IMR-90 (cell line): ENCODE measurements at regions not wholly inside any gene's neighbourhood (a gene's known extent, or its start where the extent isn't known, plus 50 kb on each side); places are given as distances from the start of the nearest gene placed in this dataset.

ENCODE experiments used
- ATAC-seq: fragments of 200-7000 bp; cut with Tn5 transposase; 2 replicates; pipeline ENCODE4 v1.9.1; 2020; ENCODE audit warnings: low read depth, mild to moderate bottlenecking, moderate library complexity
- BruUV-seq: library from RNA; stranded (reverse); fragments of 400-500 nt; replicated peaks from 2 replicates; lab custom pipeline; 2021; lab: Mats Ljungman, UMichigan
- CTCF ChIA-PET: fragments of 300-600 bp; formaldehyde crosslinking; extraction: SDS; loops from one replicate; lab custom pipeline; 2021; ENCODE audit warnings: antibody characterized with exemption; lab: Yijun Ruan, JAX
- POLR2A ChIA-PET: fragments of 300-600 bp; sonication (Branson Sonifier 250); formaldehyde crosslinking; loops from one replicate; lab custom pipeline; 2022; ENCODE audit warnings: antibody characterized with exemption; ENCODE audit not compliant: unreplicated experiment; lab: Charles Lee
- DNase-seq: peaks from one replicate; pipeline ENCODE4 v3.0.0; 2013
- H2AFZ ChIP-seq: replicated peaks from 2 replicates; pipeline ENCODE3; 2013; ENCODE audit warnings: low read length, mild to moderate bottlenecking; ENCODE audit not compliant: poor library complexity
- H2AK5ac ChIP-seq: 2 replicates; pipeline ENCODE4 v1.6.1; 2013; ENCODE audit warnings: low read depth, low read length, inconsistent platforms
- H2AK9ac ChIP-seq: replicated peaks from 2 replicates; pipeline ENCODE3; 2013; ENCODE audit warnings: mild to moderate bottlenecking, low read depth, low read length, moderate library complexity; ENCODE audit not compliant: poor library complexity
- H2BK120ac ChIP-seq: 2 replicates; pipeline ENCODE4 v1.6.1; 2013; ENCODE audit warnings: low read depth, low read length, inconsistent platforms
- H2BK15ac ChIP-seq: 3 replicates; pipeline ENCODE4 v1.6.1; 2013; ENCODE audit warnings: low read depth, low read length, inconsistent platforms
- H2BK20ac ChIP-seq: 2 replicates; pipeline ENCODE4 v1.6.1; 2013; ENCODE audit warnings: low read depth, mild to moderate bottlenecking, inconsistent platforms, low read length, moderate library complexity
- H2BK5ac ChIP-seq: 2 replicates; pipeline ENCODE4 v1.6.1; 2013; ENCODE audit warnings: mild to moderate bottlenecking, low read depth, low read length, inconsistent platforms; ENCODE audit not compliant: poor library complexity, severe bottlenecking
- H3K14ac ChIP-seq: replicated peaks from 2 replicates; pipeline ENCODE4 v1.6.1; 2013; ENCODE audit warnings: low read depth, low read length, inconsistent platforms
- H3K18ac ChIP-seq: 2 replicates; pipeline ENCODE4 v1.6.1; 2013; ENCODE audit warnings: low read depth, low read length, control low read depth
- H3K23ac ChIP-seq: 2 replicates; pipeline ENCODE4 v1.6.1; 2013; ENCODE audit warnings: low read depth, low read length, inconsistent platforms
- H3K27ac ChIP-seq: 2 replicates; pipeline ENCODE4 v1.5.1; 2013; ENCODE audit warnings: mild to moderate bottlenecking, control low read depth, low read length; ENCODE audit not compliant: insufficient read depth
- H3K27me3 ChIP-seq: 2 replicates; pipeline ENCODE4 v1.6.1; 2013; ENCODE audit warnings: low read length; ENCODE audit not compliant: control insufficient read depth, insufficient read depth
- H3K36me3 ChIP-seq: 2 replicates; pipeline ENCODE4 v1.6.1; 2013; ENCODE audit warnings: low read length, mixed read lengths; ENCODE audit not compliant: control insufficient read depth, insufficient read depth
- H3K4ac ChIP-seq: 2 replicates; pipeline ENCODE4 v1.6.1; 2013; ENCODE audit warnings: low read depth, low read length, inconsistent platforms
- H3K4me1 ChIP-seq: 2 replicates; pipeline ENCODE4 v1.6.1; 2013; ENCODE audit warnings: low read length, mixed read lengths; ENCODE audit not compliant: control insufficient read depth, insufficient read depth
- H3K4me2 ChIP-seq: 2 replicates; pipeline ENCODE4 v1.6.1; 2013; ENCODE audit warnings: low read depth, mild to moderate bottlenecking, control low read depth, low read length, moderate library complexity
- H3K4me3 ChIP-seq: 2 replicates; pipeline ENCODE4 v1.5.1; 2013; ENCODE audit warnings: low read depth, mild to moderate bottlenecking, control low read depth, low read length, moderate library complexity; ENCODE audit not compliant: insufficient read depth
- H3K56ac ChIP-seq: 2 replicates; pipeline ENCODE4 v1.6.1; 2013; ENCODE audit warnings: low read length, inconsistent platforms; ENCODE audit not compliant: insufficient read depth; ENCODE audit errors: extremely low read depth
- H3K79me1 ChIP-seq, 2 experiments: 2 replicates each; pipeline ENCODE4 v1.6.1; 2013; ENCODE audit warnings: low read length in 2 of 2, inconsistent platforms in 1 of 2, low read depth in 1 of 2
- H3K9ac ChIP-seq: 2 replicates; pipeline ENCODE4 v1.6.1; 2013; ENCODE audit warnings: low read depth, low read length, control low read depth
- H3K9me1 ChIP-seq: 2 replicates; pipeline ENCODE4 v1.6.1; 2013; ENCODE audit warnings: low read length, inconsistent platforms; ENCODE audit not compliant: insufficient read depth
- H3K9me3 ChIP-seq: 2 replicates; pipeline ENCODE4 v1.6.1; 2013; ENCODE audit warnings: low read length; ENCODE audit not compliant: control insufficient read depth, insufficient read depth
- H4K20me1 ChIP-seq: 2 replicates; pipeline ENCODE4 v1.6.1; 2013; ENCODE audit warnings: low read length, inconsistent platforms; ENCODE audit not compliant: insufficient read depth
- H4K5ac ChIP-seq: 2 replicates; pipeline ENCODE4 v1.6.1; 2013; ENCODE audit warnings: mild to moderate bottlenecking, low read depth, low read length, control low read depth
- H4K8ac ChIP-seq, 2 experiments: 2 replicates each; pipeline ENCODE4 v1.6.1; 2013; ENCODE audit warnings: low read depth in 2 of 2, low read length in 2 of 2, control low read depth in 1 of 2, inconsistent platforms in 1 of 2
- H4K91ac ChIP-seq: 2 replicates; pipeline ENCODE4 v1.6.1; 2013; ENCODE audit warnings: low read depth, low read length, inconsistent platforms; ENCODE audit not compliant: insufficient read depth
- BHLHE40 ChIP-seq: fragments of 150-350 bp; IDR thresholded peaks from 2 replicates; pipeline ENCODE4 v1.6.1; 2016; ENCODE audit warnings: mild to moderate bottlenecking, low read depth, low read length
- FOS ChIP-seq: fragments of 150-350 bp; IDR thresholded peaks from 2 replicates; pipeline ENCODE4 v1.6.1; 2016; ENCODE audit warnings: low read depth, low read length
- MXI1 ChIP-seq: IDR thresholded peaks from 2 replicates; pipeline ENCODE4 v1.6.1; 2012; ENCODE audit warnings: low read depth, mild to moderate bottlenecking, low read length, moderate library complexity, borderline replicate concordance
- NFE2L2 ChIP-seq: fragments of 150-350 bp; IDR thresholded peaks from 2 replicates; pipeline ENCODE4 v1.6.1; 2016; ENCODE audit warnings: low read depth, mild to moderate bottlenecking, low read length
- POLR2A ChIP-seq: IDR thresholded peaks from 2 replicates; pipeline ENCODE4 v1.6.1; 2012; ENCODE audit warnings: mild to moderate bottlenecking, low read depth, low read length
- WGBS, 2 experiments: methylation state at CpG; one replicate each; pipeline versions ENCODE4 v1.1.5 to v1.1.7; 2013; ENCODE audit warnings: missing lambda C conversion rate in 2 of 2; ENCODE audit not compliant: insufficient read length in 1 of 2; ENCODE audit errors: extremely low coverage in 2 of 2; 5-methylcytosine and 5-hydroxymethylcytosine counted together
- dilution Hi-C: fragments of 300-500 bp; cut with HindIII; formaldehyde crosslinking; loops from one replicate; pipeline ENCODE4 v1.14.3; 2018; ENCODE audit warnings: low sequenced_read_pairs; ENCODE audit not compliant: unreplicated experiment
- in situ Hi-C: fragments of 300-500 bp; cut with MboI; formaldehyde crosslinking; loops from 3 replicates; pipeline ENCODE4 v1.14.3; 2019; ENCODE audit warnings: low sequenced_read_pairs, inconsistent platforms, mixed read lengths
- intact Hi-C: fragments of 100-400 bp; cut with micrococcal nuclease; formaldehyde crosslinking; loops from 2 replicates; pipeline ENCODE4 v1.10.0; 2022

DNA sequence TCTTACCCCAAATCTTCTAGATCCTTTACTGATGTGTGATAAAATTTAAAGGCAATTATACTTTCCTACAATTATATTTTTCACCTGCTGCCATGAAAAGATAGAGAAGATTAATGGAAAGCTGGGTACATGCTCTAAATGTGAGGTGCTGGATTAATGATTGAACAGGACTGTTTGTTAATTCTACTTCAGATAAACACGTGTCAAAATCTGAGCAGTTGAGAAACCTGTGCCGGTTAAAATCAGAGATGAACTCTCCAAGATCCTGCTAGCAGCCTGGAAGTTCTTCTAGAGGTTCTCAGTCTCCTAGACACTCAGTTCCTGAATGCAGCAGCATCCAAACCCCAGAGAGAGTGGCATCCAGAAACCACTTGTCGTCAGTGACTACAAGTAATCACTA lies 69.2 kb downstream of the INHBA start:
- Histone ChIP-seq H4K8ac (no peak overlapping the region), H3K9me1 (no peaks in the 10 kb centered on the region), H3K36me3 (no peaks in the 10 kb centered on the region), H3K4me2 (no peak overlapping the region), H3K4me3 (no peak overlapping the region), H3K79me1 (no peaks in the 10 kb centered on the region; a peak in 1 of 4 replicates), H3K9me3 (no peaks in the 10 kb centered on the region), H3K23ac (no peak overlapping the region), H2BK20ac (no peak overlapping the region), H3K27me3 (no peaks in the 10 kb centered on the region), H4K20me1 (no peaks in the 10 kb centered on the region), H2AFZ (no peak overlapping the region), H2BK15ac (no peak overlapping the region), H3K27ac (no peak overlapping the region), H4K5ac (no peak overlapping the region), H4K91ac (no peak overlapping the region), H3K14ac (no peak overlapping the region), H2BK120ac (no peak overlapping the region), H3K4ac (no peak overlapping the region), H2AK9ac (no peak overlapping the region), H3K9ac (no peak overlapping the region), H2AK5ac (no peak overlapping the region), H2BK5ac (no peak overlapping the region), H3K18ac (no peak overlapping the region), H3K56ac (no peak overlapping the region), H3K4me1 (no peaks in the 10 kb centered on the region; the same call in 1 of the 2 replicates)
- ATAC-seq (no peak), DNase-seq (no peak)
- 70% methylated on average over 2 of the region's 3 CpGs; no CpG with 5 or more reads in 1 of the 2 experiments for WGBS, 2 experiments
- no peak for TF ChIP-seq POLR2A
- no peak for TF ChIP-seq NFE2L2
- TF ChIP-seq MXI1: no peak
- TF ChIP-seq FOS: no peak
- TF ChIP-seq BHLHE40: no peak
- in situ Hi-C loops (no loop called here), dilution Hi-C loops (no loop called here), intact Hi-C loops (no loop called here)
- POLR2A ChIA-PET: no interaction called here
- CTCF ChIA-PET: interaction anchor here (0.6 kb wide), 1 partner anchor 110 kb away, joined by 4 read pairs; no protein-coding TSS in a partner anchor
- BruUV-seq: no TSS peak
